IPS-18a (cell line): ENCODE measurements at regions not wholly inside any gene's neighbourhood (a gene's known extent, or its start where the extent isn't known, plus 50 kb on each side); places are given as distances from the start of the nearest gene placed in this dataset.

Experiments
- H3K27ac ChIP-seq: one replicate; pipeline ENCODE4 v1.5.1; 2013; ENCODE audit warnings: low read length
- H3K27me3 ChIP-seq: one replicate; pipeline ENCODE4 v1.6.1; 2013; ENCODE audit warnings: mild to moderate bottlenecking, low read length; ENCODE audit not compliant: control insufficient read depth, insufficient read depth
- H3K36me3 ChIP-seq: one replicate; pipeline ENCODE4 v1.6.1; 2013; ENCODE audit warnings: low read depth, low read length; ENCODE audit not compliant: control insufficient read depth
- H3K4me1 ChIP-seq: one replicate; pipeline ENCODE4 v1.6.1; 2013; ENCODE audit warnings: low read depth, low read length; ENCODE audit not compliant: control insufficient read depth
- H3K4me3 ChIP-seq: one replicate; pipeline ENCODE4 v1.5.1; 2013; ENCODE audit warnings: low read length
- H3K9ac ChIP-seq: one replicate; pipeline ENCODE4 v1.6.1; 2013; ENCODE audit warnings: mild to moderate bottlenecking, low read length, moderate library complexity
- H3K9me3 ChIP-seq: one replicate; pipeline ENCODE4 v1.6.1; 2013; ENCODE audit warnings: low read depth, low read length; ENCODE audit not compliant: control insufficient read depth

DNA sequence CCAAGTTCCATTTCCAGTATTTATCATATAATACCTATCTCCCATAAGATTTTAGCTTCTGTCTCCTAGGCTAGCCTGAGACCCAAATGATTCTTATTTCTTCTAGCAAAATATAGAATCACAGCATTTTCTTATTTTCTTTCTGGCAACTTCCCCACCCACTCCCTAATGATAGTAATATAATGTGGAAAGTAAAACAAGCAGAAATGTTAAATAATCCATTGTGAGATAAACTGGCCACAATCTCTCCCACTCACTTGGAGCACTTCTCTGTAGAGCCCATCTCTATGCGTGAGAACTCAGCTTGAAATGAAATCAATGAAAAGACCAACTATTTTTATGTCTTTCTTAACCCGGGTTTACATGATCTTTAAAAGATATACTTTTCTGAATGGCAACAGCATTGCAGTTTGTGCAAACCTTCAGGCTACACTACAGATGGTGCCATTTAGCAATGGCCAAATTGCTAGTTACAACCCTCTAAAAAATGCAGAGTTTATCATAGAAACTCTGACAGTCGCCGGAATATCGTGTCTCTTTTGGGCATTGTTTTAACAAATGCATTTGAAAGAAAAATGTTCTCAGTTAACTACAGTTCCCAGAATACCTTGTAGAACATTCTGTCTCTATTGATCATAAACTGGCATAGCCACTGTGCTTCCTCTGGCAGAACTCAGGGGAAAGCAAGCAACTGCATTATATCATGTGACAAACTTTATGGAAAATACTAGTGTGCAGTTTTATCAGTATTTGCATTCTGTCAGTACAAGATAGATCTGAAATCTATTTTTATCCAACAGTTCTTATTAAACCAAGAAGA is 1407.4 kb upstream of the ZEB2 start:
- H3K9ac ChIP-seq: no peak overlapping the region
- H3K4me3 ChIP-seq: no peak overlapping the region
- no peak overlapping the region for H3K27ac ChIP-seq
- H3K36me3 ChIP-seq: no peaks in the 10 kb centered on the region
- H3K4me1 ChIP-seq: peaks cover 25% of the 10 kb centered on the region
- no peaks in the 10 kb centered on the region for H3K27me3 ChIP-seq
- no peaks in the 10 kb centered on the region for H3K9me3 ChIP-seq

DNA sequence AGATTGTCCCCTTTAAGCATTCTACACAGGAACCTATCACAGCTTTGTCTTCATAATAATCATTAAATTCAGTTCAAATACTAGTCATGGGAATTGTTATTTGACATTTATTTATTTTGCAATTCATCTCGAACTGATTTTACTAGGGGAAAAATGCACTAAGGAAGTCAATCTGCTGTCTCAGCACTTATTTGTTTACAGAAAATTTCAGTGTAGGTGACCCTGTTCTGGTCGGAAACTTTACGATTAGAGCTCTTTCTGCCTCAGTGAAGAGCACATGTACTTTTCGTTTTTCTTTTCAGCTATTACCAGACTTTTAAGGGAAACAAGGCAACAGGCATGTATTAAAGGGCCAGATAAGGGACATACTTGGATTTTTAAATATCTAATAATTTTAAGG is 1405.7 kb upstream of the ZEB2 start:
- H3K9me3 ChIP-seq: no peaks in the 10 kb centered on the region
- no peak overlapping the region for H3K4me3 ChIP-seq
- no peaks in the 10 kb centered on the region for H3K36me3 ChIP-seq
- no peak overlapping the region for H3K27ac ChIP-seq
- peaks cover 12% of the 10 kb centered on the region for H3K4me1 ChIP-seq
- no peaks in the 10 kb centered on the region for H3K27me3 ChIP-seq
- H3K9ac ChIP-seq: no peak overlapping the region

DNA sequence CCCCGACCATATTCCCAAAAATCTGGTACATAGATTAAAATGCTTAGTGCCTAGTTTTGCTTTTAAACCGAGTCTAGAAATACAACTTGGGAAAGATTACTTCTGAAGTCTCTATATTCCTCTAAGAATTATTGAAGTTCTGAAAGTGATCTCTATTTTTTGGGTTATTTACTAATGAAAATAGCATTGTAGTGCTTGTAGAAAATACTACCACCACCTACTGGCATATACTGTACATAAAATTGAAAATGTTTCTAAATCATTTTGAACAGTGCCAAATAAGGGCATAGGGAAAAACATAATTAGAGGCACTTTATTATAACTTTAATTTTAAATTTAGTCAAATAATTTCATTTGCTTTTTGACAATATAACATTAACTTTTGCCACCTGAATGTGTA is 1399.6 kb upstream of the ZEB2 start:
- H3K27ac ChIP-seq: no peak overlapping the region
- H3K27me3 ChIP-seq: no peaks in the 10 kb centered on the region
- no peak overlapping the region for H3K4me3 ChIP-seq
- H3K36me3 ChIP-seq: no peaks in the 10 kb centered on the region
- peaks cover 5% of the 10 kb centered on the region for H3K4me1 ChIP-seq
- H3K9ac ChIP-seq: no peak overlapping the region
- H3K9me3 ChIP-seq: no peaks in the 10 kb centered on the region

DNA sequence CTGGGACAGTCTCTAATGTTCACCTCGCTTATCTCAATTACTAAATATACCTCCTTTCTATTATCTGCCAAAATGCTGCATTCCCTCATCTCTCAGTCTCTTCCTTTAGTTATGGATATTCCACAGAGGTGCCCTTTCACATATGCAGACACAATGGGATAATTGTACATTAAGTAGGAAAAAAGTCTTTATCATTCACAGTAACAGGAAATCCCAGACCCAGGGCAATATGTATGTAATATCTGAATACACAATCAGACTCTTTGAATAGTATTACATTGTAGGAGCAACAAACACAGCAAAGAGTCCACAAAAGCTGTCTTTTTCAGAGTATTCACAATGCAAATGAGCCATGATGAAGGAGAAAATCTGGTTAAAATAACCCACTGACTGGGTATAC is 1399.0 kb upstream of the ZEB2 start:
- H3K9ac ChIP-seq: no peak overlapping the region
- H3K4me3 ChIP-seq: no peak overlapping the region
- peaks cover 5% of the 10 kb centered on the region for H3K4me1 ChIP-seq
- H3K9me3 ChIP-seq: no peaks in the 10 kb centered on the region
- H3K27me3 ChIP-seq: no peaks in the 10 kb centered on the region
- no peak overlapping the region for H3K27ac ChIP-seq
- H3K36me3 ChIP-seq: no peaks in the 10 kb centered on the region

DNA sequence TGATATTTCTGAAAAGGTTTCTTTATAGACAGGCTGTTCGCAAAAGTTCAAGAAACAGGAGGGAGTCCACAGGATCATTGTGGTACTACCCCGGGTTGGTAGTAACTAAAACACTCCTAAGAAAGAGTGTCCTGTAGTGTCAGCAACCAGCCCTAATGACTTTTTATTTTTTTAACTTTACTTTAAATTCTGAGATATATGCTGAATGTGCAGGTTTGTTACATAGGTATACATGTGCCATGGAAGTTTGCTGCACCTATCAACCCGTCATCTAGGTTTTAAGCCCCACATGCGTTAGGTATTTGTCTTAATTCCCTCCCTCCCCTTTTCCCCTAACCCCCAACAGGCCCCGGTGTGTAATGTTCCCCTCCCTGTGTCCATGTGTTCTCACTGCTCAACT is 1396.9 kb upstream of the ZEB2 start:
- Histone ChIP-seq H3K9ac (no peak overlapping the region), H3K9me3 (no peaks in the 10 kb centered on the region), H3K4me3 (no peak overlapping the region), H3K27ac (no peak overlapping the region), H3K27me3 (no peaks in the 10 kb centered on the region), H3K4me1 (peaks cover 5% of the 10 kb centered on the region), H3K36me3 (no peaks in the 10 kb centered on the region)

DNA sequence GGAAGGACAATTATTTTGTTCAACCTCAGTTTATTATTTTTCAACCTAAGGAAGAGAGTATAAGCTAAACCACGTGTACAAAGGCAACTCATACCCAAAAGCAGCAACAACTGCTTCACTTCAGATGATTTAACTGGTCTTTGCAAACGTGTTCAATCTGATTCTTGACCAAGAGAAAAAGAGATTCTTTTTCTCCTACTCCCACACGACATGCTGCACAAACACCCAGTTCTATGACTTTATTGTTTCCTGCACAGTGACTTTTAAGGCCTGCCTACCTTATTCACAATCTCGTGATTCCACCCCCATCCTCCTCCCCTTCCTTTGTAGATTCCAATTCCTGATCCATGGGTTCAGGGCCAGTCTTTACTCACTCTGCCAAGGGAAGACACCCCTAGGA is 1394.8 kb upstream of the ZEB2 start:
- H3K36me3 ChIP-seq: no peaks in the 10 kb centered on the region
- H3K9ac ChIP-seq: no peak overlapping the region
- no peaks in the 10 kb centered on the region for H3K27me3 ChIP-seq
- no peak overlapping the region for H3K27ac ChIP-seq
- H3K9me3 ChIP-seq: no peaks in the 10 kb centered on the region
- H3K4me1 ChIP-seq: peaks cover 5% of the 10 kb centered on the region
- H3K4me3 ChIP-seq: no peak overlapping the region

DNA sequence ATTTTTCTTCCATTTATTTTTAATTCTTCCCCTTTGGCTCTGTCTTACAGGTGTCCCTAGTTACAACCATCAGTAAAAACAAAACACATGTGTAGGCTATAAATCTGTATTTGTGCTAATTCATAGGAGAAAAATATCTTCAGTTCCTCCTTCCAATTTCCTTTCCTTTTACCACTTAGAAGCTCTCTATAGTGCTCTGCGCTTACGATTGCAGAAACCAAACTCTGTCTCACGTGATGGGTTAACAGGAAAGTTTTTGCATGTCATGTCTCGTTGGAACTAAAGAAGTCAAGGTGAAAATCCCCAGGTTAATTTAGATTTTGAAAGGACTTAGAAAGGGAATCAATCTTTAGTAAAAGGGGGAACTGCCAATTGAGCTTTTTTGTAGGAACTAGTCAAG is 1390.5 kb upstream of the ZEB2 start:
- Histone ChIP-seq H3K9me3 (no peaks in the 10 kb centered on the region), H3K27ac (no peak overlapping the region), H3K4me1 (peaks cover 3% of the 10 kb centered on the region), H3K27me3 (no peaks in the 10 kb centered on the region), H3K36me3 (no peaks in the 10 kb centered on the region), H3K4me3 (no peak overlapping the region), H3K9ac (no peak overlapping the region)

DNA sequence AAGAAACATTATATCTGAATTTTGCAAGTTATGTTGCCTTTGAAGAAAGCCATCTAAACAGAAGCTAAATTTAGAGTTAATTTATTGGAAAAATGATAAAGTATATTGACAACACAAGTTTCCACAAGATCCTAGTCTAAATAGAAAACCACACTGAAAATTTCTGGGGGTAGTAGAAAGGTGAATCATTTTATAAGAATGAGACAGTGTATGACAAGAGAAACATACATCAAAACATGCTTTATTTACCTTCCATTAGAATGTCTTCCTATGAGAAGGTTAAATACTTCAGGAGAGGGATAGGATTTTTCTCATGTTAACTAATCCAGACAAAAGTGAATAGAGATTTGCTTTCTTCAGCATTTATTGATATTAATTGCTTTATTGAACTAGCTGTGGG is 1389.8 kb upstream of the ZEB2 start:
- H3K36me3 ChIP-seq: no peaks in the 10 kb centered on the region
- H3K4me3 ChIP-seq: no peak overlapping the region
- H3K9ac ChIP-seq: no peak overlapping the region
- H3K9me3 ChIP-seq: no peaks in the 10 kb centered on the region
- H3K4me1 ChIP-seq: peaks cover 3% of the 10 kb centered on the region
- H3K27me3 ChIP-seq: no peaks in the 10 kb centered on the region
- no peak overlapping the region for H3K27ac ChIP-seq

DNA sequence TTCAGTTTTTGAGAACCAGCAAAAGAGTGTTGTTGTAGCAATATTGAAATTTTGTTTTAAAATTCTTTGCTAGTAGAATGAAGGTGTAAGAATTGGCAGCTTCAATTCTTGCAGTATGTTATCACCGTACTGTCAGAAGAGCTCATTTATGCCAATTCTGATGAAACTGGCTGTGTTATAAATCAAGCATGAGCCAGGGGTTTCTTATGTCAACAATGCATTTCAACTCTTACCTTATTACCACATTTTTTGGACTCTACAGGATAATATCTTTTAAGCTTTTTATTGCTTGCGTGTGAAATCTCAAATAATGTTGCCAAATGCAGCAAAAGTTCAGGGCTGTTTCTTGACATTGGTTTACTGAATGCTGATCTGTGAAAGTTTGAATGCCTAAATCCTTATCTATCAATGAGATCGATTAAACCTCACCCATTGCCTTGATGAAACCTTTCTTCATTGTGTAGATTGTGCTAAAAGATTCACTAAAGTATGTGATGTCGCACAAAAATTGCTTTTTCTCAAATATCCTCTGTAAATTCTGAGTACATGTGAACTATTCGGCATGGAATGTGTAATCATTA is 1389.3 kb upstream of the ZEB2 start:
- Histone ChIP-seq H3K9me3 (no peaks in the 10 kb centered on the region), H3K4me1 (peaks cover 3% of the 10 kb centered on the region), H3K27ac (no peak overlapping the region), H3K36me3 (no peaks in the 10 kb centered on the region), H3K27me3 (no peaks in the 10 kb centered on the region), H3K4me3 (no peak overlapping the region), H3K9ac (no peak overlapping the region)

DNA sequence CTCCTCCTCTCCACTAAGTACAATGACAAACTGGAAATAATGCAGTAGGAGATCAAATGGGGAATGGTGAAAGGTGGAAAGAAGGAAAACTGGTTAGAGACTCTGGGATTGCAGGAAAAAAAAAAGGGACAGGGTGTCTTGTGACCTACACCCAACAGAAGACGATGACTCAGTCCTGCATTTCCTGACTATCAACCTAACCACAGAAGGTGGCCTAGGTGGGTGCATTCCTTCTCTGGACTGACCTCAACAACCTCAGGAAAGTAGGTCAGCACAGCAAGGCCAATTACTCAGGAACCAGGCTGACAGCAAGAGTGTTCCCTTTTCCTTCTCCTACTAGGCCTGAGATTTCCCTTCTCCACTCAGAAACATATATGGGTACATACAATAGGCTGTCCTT is 1386.4 kb upstream of the ZEB2 start:
- no peak overlapping the region for H3K27ac ChIP-seq
- H3K27me3 ChIP-seq: no peaks in the 10 kb centered on the region
- peaks cover 6% of the 10 kb centered on the region for H3K9me3 ChIP-seq
- H3K9ac ChIP-seq: no peak overlapping the region
- no peak overlapping the region for H3K4me3 ChIP-seq
- H3K36me3 ChIP-seq: no peaks in the 10 kb centered on the region
- peaks cover 3% of the 10 kb centered on the region for H3K4me1 ChIP-seq

DNA sequence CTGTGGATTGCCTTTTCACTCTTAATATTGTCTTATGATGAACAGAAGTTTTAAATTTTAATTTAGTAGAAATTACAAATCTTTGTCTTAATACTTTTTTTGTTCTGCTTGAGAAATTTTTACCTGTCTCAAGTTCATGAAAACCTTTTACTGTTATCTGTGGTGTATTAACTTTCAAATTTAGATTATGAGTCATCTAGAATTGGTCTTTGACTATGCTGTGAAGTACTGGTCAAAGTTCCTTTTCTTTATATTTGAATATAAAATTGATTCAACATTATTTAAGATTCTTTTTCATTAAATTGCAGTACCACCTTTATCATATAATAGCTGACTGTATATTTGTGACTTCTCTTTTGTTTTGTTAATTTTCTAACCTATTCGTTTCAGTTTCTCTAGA is 1385.5 kb upstream of the ZEB2 start:
- no peaks in the 10 kb centered on the region for H3K27me3 ChIP-seq
- no peak overlapping the region for H3K9ac ChIP-seq
- H3K27ac ChIP-seq: no peak overlapping the region
- H3K4me1 ChIP-seq: peaks cover 3% of the 10 kb centered on the region
- no peaks in the 10 kb centered on the region for H3K36me3 ChIP-seq
- H3K9me3 ChIP-seq: peaks cover 6% of the 10 kb centered on the region
- no peak overlapping the region for H3K4me3 ChIP-seq

DNA sequence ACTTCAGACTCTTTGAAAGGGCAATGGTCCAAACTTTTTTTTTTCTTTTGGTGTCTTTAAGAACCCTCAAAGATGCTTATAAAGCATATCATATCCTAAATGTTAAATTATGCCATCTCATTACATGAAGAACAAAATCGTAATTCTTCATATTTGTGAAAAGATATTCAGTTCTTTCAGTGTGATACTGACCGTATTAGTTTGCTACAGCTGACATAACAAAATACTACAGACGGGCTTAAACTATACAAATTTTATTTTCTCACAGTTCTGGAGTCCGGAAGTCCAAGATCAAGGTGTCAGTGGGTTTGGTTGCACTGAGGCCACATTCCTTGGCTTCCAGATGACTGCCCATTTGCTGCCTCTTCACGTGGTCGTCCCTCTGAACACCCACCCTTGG is 1377.2 kb upstream of the ZEB2 start:
- peaks cover under 1% of the 10 kb centered on the region for H3K9me3 ChIP-seq
- H3K27me3 ChIP-seq: no peaks in the 10 kb centered on the region
- no peak overlapping the region for H3K27ac ChIP-seq
- no peak overlapping the region for H3K4me3 ChIP-seq
- H3K9ac ChIP-seq: no peak overlapping the region
- H3K36me3 ChIP-seq: no peaks in the 10 kb centered on the region
- H3K4me1 ChIP-seq: no peaks in the 10 kb centered on the region
